WERI-Rb-1 (cell line): ENCODE measurements at regions not wholly inside any gene's neighbourhood (a gene's known extent, or its start where the extent isn't known, plus 50 kb on each side); places are given as distances from the start of the nearest gene placed in this dataset.

Source experiments
- DNase-seq: peaks from one replicate; pipeline ENCODE4 v3.0.0-alpha.2; 2020
- H3K27ac ChIP-seq: fragments of 250-450 bp; sonication (Bioruptor Pico); 2 replicates; pipeline ENCODE4 v1.5.1; 2020; ENCODE audit warnings: mild to moderate bottlenecking, moderate library complexity
- H3K27me3 ChIP-seq: fragments of 250-450 bp; sonication (Bioruptor Pico); 2 replicates; pipeline ENCODE4 v1.5.1; 2021; ENCODE audit warnings: mild to moderate bottlenecking, low read depth, moderate library complexity; ENCODE audit not compliant: insufficient read depth, severe bottlenecking
- H3K36me3 ChIP-seq: fragments of 250-450 bp; sonication (Bioruptor Pico); 2 replicates; pipeline ENCODE4 v1.5.1; 2020; ENCODE audit warnings: mild to moderate bottlenecking, moderate library complexity
- H3K4me3 ChIP-seq: 2 replicates; pipeline ENCODE4 v1.5.1; 2011; ENCODE audit warnings: low read depth, mild to moderate bottlenecking, control low read depth, low read length
- H3K9me3 ChIP-seq: fragments of 250-450 bp; sonication (Bioruptor Pico); 2 replicates; pipeline ENCODE4 v1.5.1; 2021; ENCODE audit warnings: mild to moderate bottlenecking, moderate library complexity; ENCODE audit not compliant: severe bottlenecking
- CTCF ChIP-seq: IDR thresholded peaks from 2 replicates; pipeline ENCODE4 v1.5.1; 2011; ENCODE audit warnings: low read depth, mild to moderate bottlenecking, control low read depth, inconsistent platforms, low read length

GRCh38 chr12:89176676-89177075 lies 175.6 kb downstream of the DUSP6 start:
- no peak for DNase-seq
- H3K36me3 ChIP-seq = no peaks in the 10 kb centered on the region
- H3K9me3 ChIP-seq = no peaks in the 10 kb centered on the region
- TF ChIP-seq CTCF = no peak
- no peak overlapping the region for H3K27ac ChIP-seq
- H3K27me3 ChIP-seq = no peaks in the 10 kb centered on the region
- H3K4me3 ChIP-seq = no peak overlapping the region

GRCh38 chr12:89173678-89174077 lies 178.6 kb downstream of the DUSP6 start:
- no peak for TF ChIP-seq CTCF
- no peak overlapping the region for H3K4me3 ChIP-seq
- no peaks in the 10 kb centered on the region for H3K27me3 ChIP-seq
- H3K27ac ChIP-seq = no peak overlapping the region
- H3K36me3 ChIP-seq = no peaks in the 10 kb centered on the region
- DNase-seq = no peak
- H3K9me3 ChIP-seq = no peaks in the 10 kb centered on the region

- no peak for DNase-seq
- H3K4me3 ChIP-seq = no peak overlapping the region
- H3K27me3 ChIP-seq = no peaks in the 10 kb centered on the region
- no peak for TF ChIP-seq CTCF
- H3K9me3 ChIP-seq = no peaks in the 10 kb centered on the region
- H3K36me3 ChIP-seq = no peaks in the 10 kb centered on the region
- no peak overlapping the region for H3K27ac ChIP-seq
Observed at GRCh38 chr12:89173096-89173495, 179.2 kb downstream of the DUSP6 start.

- Histone ChIP-seq H3K4me3 (no peak overlapping the region), H3K36me3 (no peaks in the 10 kb centered on the region), H3K9me3 (no peaks in the 10 kb centered on the region), H3K27ac (no peak overlapping the region), H3K27me3 (no peaks in the 10 kb centered on the region)
- no peak for DNase-seq
- TF ChIP-seq CTCF = no peak
Observed at GRCh38 chr12:89172224-89172623, 180.1 kb downstream of the DUSP6 start.

GRCh38 chr12:89169321-89169720 lies 183.0 kb downstream of the DUSP6 start:
- DNase-seq = no peak
- TF ChIP-seq CTCF = no peak
- no peaks in the 10 kb centered on the region for H3K27me3 ChIP-seq
- H3K27ac ChIP-seq = no peak overlapping the region
- no peaks in the 10 kb centered on the region for H3K36me3 ChIP-seq
- H3K9me3 ChIP-seq = no peaks in the 10 kb centered on the region
- H3K4me3 ChIP-seq = no peak overlapping the region

- Histone ChIP-seq H3K27ac (no peak overlapping the region), H3K4me3 (no peak overlapping the region), H3K9me3 (no peaks in the 10 kb centered on the region), H3K27me3 (no peaks in the 10 kb centered on the region), H3K36me3 (no peaks in the 10 kb centered on the region)
- TF ChIP-seq CTCF = no peak
- no peak for DNase-seq
Observed at GRCh38 chr12:89167986-89168385, 184.3 kb downstream of the DUSP6 start.
